ENCODE measurements at regions not wholly inside any gene's neighbourhood (a gene's known extent, or its start where the extent isn't known, plus 50 kb on each side); places are given as distances from the start of the nearest gene placed in this dataset.

GRCh38 chr4:65973186-65973585 is 302.9 kb upstream of the EPHA5 start:
- no peak for DNase-seq

GRCh38 chr4:65971686-65972085 is 301.4 kb upstream of the EPHA5 start:
- DNase-seq, result no peak

GRCh38 chr4:65968831-65969558 is 298.7 kb upstream of the EPHA5 start:
- no peak for DNase-seq

- no peak for DNase-seq
These were observed 290.5 kb upstream of the EPHA5 start for GRCh38 chr4:65960751-65961150.

GRCh38 chr4:65954416-65954815 is 284.1 kb upstream of the EPHA5 start:
- no peak for DNase-seq

GRCh38 chr4:65951177-65951576 is 280.9 kb upstream of the EPHA5 start:
- DNase-seq, result no peak

GRCh38 chr4:65943076-65943475 is 272.8 kb upstream of the EPHA5 start:
- no peak for DNase-seq

GRCh38 chr4:65924843-65925242 is 254.6 kb upstream of the EPHA5 start:
- no peak for DNase-seq

- no peak for DNase-seq
These were observed 253.3 kb upstream of the EPHA5 start for GRCh38 chr4:65923616-65924015.

- no peak for DNase-seq
These were observed 250.9 kb upstream of the EPHA5 start for GRCh38 chr4:65921180-65921579.

- DNase-seq, result no peak
These were observed 248.6 kb upstream of the EPHA5 start for GRCh38 chr4:65918872-65919271.

GRCh38 chr4:65918212-65918611 is 247.9 kb upstream of the EPHA5 start:
- DNase-seq, result no peak

GRCh38 chr4:65917486-65917885 is 247.2 kb upstream of the EPHA5 start:
- no peak for DNase-seq

- DNase-seq, result no peak
These were observed 241.4 kb upstream of the EPHA5 start for GRCh38 chr4:65911720-65912119.

- no peak for DNase-seq
These were observed 223.9 kb upstream of the EPHA5 start for GRCh38 chr4:65893957-65894755.

- no peak for DNase-seq
These were observed 223.0 kb upstream of the EPHA5 start for GRCh38 chr4:65893271-65893670.

GRCh38 chr4:65880594-65880993 is 210.3 kb upstream of the EPHA5 start:
- no peak for DNase-seq

- no peak for DNase-seq
These were observed 198.0 kb upstream of the EPHA5 start for GRCh38 chr4:65868096-65868824.

- no peak for DNase-seq
These were observed 195.2 kb upstream of the EPHA5 start for GRCh38 chr4:65865489-65865888.

- DNase-seq, result no peak
These were observed 191.7 kb upstream of the EPHA5 start for GRCh38 chr4:65861993-65862392.

- no peak for DNase-seq
These were observed 175.0 kb upstream of the EPHA5 start for GRCh38 chr4:65845199-65845773.

GRCh38 chr4:65839164-65839931 is 169.1 kb upstream of the EPHA5 start:
- no peak for DNase-seq

GRCh38 chr4:65834707-65835106 is 164.4 kb upstream of the EPHA5 start:
- DNase-seq, result no peak
